ENCODE measurements at regions not wholly inside any gene's neighbourhood (a gene's known extent, or its start where the extent isn't known, plus 50 kb on each side); places are given as distances from the start of the nearest gene placed in this dataset.

DNA sequence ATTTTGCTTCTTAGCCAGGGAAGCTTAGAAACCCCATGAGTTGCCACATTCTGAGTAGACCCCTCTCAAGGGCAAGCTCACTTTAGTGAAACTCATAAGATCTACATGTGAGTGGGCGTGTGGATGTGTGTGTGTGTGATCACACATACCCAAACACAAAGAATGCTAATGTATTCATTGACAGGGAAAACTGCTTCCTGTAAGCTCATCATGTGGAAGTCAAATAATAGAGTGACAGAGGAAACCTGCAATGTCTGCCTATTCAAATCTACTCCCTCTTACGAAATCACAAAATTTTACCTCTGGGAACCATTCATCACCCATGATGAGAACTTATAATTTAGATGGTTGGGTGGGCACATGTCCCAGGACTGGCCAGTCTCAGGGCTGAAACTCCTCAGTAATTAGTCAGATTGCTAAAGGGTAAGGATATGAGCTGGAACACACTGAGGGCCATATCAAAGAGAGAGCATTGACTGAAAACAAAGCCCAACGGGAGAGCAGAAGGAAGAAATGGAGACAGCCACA, 94.5 kb upstream of the CCDC150 start:
- H3K4me3 ChIP-seq (ENCODE audit: low read length in 3 of 3), result no peak overlapping the region
- FAIRE-seq (no peak), DNase-seq (no peak)
- intact Hi-C loops (cut with DNase I), result no loop called here
- no peaks in the 10 kb centered on the region for H3K36me3 ChIP-seq (ENCODE audit: control insufficient read depth in 2 of 3, insufficient read depth in 3 of 3, low read length in 3 of 3)
- no peak overlapping the region for H3K27ac ChIP-seq (ENCODE audit: low read depth in 2 of 2, low read length in 2 of 2)
- no peaks in the 10 kb centered on the region for H3K4me1 ChIP-seq (ENCODE audit: control insufficient read depth in 2 of 3, insufficient read depth in 2 of 3, low read depth in 1 of 3, low read length in 3 of 3)
- H3K27me3 ChIP-seq (ENCODE audit: control insufficient read depth, insufficient read depth, low read length), result no peaks in the 10 kb centered on the region
- TF ChIP-seq, protein P1, sequence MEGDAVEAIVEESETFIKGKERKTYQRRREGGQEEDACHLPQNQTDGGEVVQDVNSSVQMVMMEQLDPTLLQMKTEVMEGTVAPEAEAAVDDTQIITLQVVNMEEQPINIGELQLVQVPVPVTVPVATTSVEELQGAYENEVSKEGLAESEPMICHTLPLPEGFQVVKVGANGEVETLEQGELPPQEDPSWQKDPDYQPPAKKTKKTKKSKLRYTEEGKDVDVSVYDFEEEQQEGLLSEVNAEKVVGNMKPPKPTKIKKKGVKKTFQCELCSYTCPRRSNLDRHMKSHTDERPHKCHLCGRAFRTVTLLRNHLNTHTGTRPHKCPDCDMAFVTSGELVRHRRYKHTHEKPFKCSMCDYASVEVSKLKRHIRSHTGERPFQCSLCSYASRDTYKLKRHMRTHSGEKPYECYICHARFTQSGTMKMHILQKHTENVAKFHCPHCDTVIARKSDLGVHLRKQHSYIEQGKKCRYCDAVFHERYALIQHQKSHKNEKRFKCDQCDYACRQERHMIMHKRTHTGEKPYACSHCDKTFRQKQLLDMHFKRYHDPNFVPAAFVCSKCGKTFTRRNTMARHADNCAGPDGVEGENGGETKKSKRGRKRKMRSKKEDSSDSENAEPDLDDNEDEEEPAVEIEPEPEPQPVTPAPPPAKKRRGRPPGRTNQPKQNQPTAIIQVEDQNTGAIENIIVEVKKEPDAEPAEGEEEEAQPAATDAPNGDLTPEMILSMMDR (IDR thresholded peaks at IDR 0.05; ENCODE audit: borderline replicate concordance, extremely low read depth, insufficient read depth), result no peak
- H3K9me3 ChIP-seq (ENCODE audit: control insufficient read depth in 2 of 3, insufficient read depth in 1 of 3, low read length in 3 of 3), result no peaks in the 10 kb centered on the region
- H3K9ac ChIP-seq (ENCODE audit: low read length in 3 of 3), result no peak overlapping the region

DNA sequence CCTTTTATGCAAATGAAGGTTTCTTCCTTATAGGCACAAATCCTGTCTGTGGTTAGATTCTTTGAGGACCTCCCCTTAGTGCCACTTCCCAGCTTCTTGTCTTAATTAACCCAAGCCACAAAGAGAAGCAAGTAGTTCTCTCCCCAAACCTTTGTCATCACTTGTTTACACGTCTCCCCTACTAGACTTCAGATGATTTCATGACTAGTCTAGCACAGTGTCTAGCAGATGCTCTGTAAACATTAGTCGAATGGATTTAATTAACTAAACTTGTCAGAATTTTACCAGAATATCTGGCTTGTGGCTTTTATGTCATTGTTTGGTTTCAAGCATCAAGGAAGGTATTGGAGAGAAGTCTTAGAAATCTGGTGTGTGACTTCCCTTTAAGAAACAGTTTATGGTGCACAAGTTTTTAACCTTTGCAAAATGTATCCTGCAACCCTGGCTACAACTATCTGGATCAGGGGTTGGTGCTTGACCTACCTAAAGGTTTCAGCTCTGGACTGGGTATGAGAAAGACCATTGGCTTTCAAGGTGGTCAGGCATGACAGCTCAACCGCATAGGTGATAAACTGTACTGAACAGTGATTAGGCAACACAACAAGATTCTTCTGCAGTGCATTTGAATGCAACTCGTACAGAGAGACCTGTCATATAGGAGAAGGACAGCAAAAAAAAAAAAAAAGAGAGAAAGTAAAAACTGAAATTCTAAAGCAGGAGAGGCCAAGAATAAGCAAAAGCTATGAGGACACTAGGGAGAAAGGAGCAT, 93.2 kb upstream of the CCDC150 start:
- TF ChIP-seq, protein P1 (IDR thresholded peaks at IDR 0.05; ENCODE audit: borderline replicate concordance, extremely low read depth, insufficient read depth), result no peak
- H3K9me3 ChIP-seq (ENCODE audit: control insufficient read depth in 2 of 3, insufficient read depth in 1 of 3, low read length in 3 of 3), result no peaks in the 10 kb centered on the region
- H3K9ac ChIP-seq (ENCODE audit: low read length in 3 of 3), result no peak overlapping the region
- intact Hi-C loops (cut with DNase I), result no loop called here
- H3K36me3 ChIP-seq (ENCODE audit: control insufficient read depth in 2 of 3, insufficient read depth in 3 of 3, low read length in 3 of 3), result no peaks in the 10 kb centered on the region
- DNase-seq, result no peak
- no peaks in the 10 kb centered on the region for H3K4me1 ChIP-seq (ENCODE audit: control insufficient read depth in 2 of 3, insufficient read depth in 2 of 3, low read depth in 1 of 3, low read length in 3 of 3)
- no peak overlapping the region for H3K4me3 ChIP-seq (ENCODE audit: low read length in 3 of 3)
- no peaks in the 10 kb centered on the region for H3K27me3 ChIP-seq (ENCODE audit: control insufficient read depth, insufficient read depth, low read length)
- no peak for FAIRE-seq
- H3K27ac ChIP-seq (ENCODE audit: low read depth in 2 of 2, low read length in 2 of 2), result no peak overlapping the region

DNA sequence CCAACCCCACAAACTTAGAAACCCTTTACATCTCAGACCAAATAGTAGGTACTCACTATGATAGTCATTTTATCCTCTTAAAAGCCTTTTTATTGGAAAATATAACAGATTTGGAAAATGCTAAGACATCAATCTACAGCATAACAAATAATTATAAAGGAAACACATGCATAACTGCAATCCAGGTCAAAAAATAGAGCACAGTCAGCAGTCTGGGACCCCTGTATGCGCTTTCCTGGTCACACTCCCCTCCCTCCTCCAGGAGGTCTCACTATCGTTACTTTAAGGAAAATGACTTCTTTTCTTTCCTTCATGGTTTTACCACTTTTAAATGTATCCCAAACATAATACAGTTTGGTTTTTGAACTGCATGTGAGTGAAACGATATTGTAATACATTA, 90.5 kb upstream of the CCDC150 start:
- H3K36me3 ChIP-seq (ENCODE audit: control insufficient read depth in 2 of 3, insufficient read depth in 3 of 3, low read length in 3 of 3), result no peaks in the 10 kb centered on the region
- FAIRE-seq (no peak), DNase-seq (no peak)
- H3K9me3 ChIP-seq (ENCODE audit: control insufficient read depth in 2 of 3, insufficient read depth in 1 of 3, low read length in 3 of 3), result no peaks in the 10 kb centered on the region
- H3K4me1 ChIP-seq (ENCODE audit: control insufficient read depth in 2 of 3, insufficient read depth in 2 of 3, low read depth in 1 of 3, low read length in 3 of 3), result no peaks in the 10 kb centered on the region
- H3K9ac ChIP-seq (ENCODE audit: low read length in 3 of 3), result no peak overlapping the region
- H3K27ac ChIP-seq (ENCODE audit: low read depth in 2 of 2, low read length in 2 of 2), result no peak overlapping the region
- H3K4me3 ChIP-seq (ENCODE audit: low read length in 3 of 3), result no peak overlapping the region
- intact Hi-C loops (cut with DNase I), result no loop called here
- no peaks in the 10 kb centered on the region for H3K27me3 ChIP-seq (ENCODE audit: control insufficient read depth, insufficient read depth, low read length)
- TF ChIP-seq, protein P1 (IDR thresholded peaks at IDR 0.05; ENCODE audit: borderline replicate concordance, extremely low read depth, insufficient read depth), result no peak
